Astrocyte (in vitro differentiated cells and primary cell): ENCODE measurements at regions not wholly inside any gene's neighbourhood (a gene's known extent, or its start where the extent isn't known, plus 50 kb on each side); places are given as distances from the start of the nearest gene placed in this dataset.

Experiments
- DNase-seq: peaks from one replicate; pipeline ENCODE4 v3.0.0-alpha.2; 2010; ENCODE audit warnings: low read depth
- FAIRE-seq: peaks from 2 replicates; lab custom pipeline; 2011; peaks lifted over from hg19 to GRCh38; lab: Jason Lieb, UNC
- H2AFZ ChIP-seq: 2 replicates; pipeline ENCODE4 v1.6.0; 2012; ENCODE audit warnings: low read depth, low read length, inconsistent platforms
- H3K27ac ChIP-seq: 2 replicates; pipeline ENCODE4 v1.5.1; 2011; ENCODE audit warnings: low read depth, low read length, inconsistent platforms
- H3K27me3 ChIP-seq: 2 replicates; pipeline ENCODE4 v1.6.0; 2011; ENCODE audit warnings: low read length, inconsistent platforms; ENCODE audit not compliant: insufficient read depth
- H3K36me3 ChIP-seq: 2 replicates; pipeline ENCODE4 v1.5.1; 2011; ENCODE audit warnings: low read length, inconsistent platforms; ENCODE audit not compliant: insufficient read depth
- H3K4me1 ChIP-seq: 2 replicates; pipeline ENCODE4 v1.5.1; 2011; ENCODE audit warnings: low read length, inconsistent platforms; ENCODE audit not compliant: insufficient read depth
- H3K4me2 ChIP-seq: 2 replicates; pipeline ENCODE4 v1.6.0; 2012; ENCODE audit warnings: low read length, inconsistent platforms
- H3K4me3 ChIP-seq: 2 replicates; pipeline ENCODE4 v1.5.1; 2011; ENCODE audit warnings: low read depth, mild to moderate bottlenecking, low read length, inconsistent platforms; ENCODE audit not compliant: insufficient read depth
- H3K79me2 ChIP-seq: 2 replicates; pipeline ENCODE4 v1.6.0; 2012; ENCODE audit warnings: mild to moderate bottlenecking, low read length, inconsistent platforms; ENCODE audit not compliant: insufficient read depth
- H3K9ac ChIP-seq: 2 replicates; pipeline ENCODE4 v1.6.0; 2012; ENCODE audit warnings: mild to moderate bottlenecking, low read length, inconsistent platforms
- H3K9me3 ChIP-seq: 2 replicates; pipeline ENCODE4 v1.5.1; 2012; ENCODE audit warnings: low read depth, mild to moderate bottlenecking, low read length, inconsistent platforms; ENCODE audit not compliant: insufficient read depth
- H4K20me1 ChIP-seq: 2 replicates; pipeline ENCODE4 v1.6.0; 2012; ENCODE audit warnings: low read length, inconsistent platforms; ENCODE audit not compliant: insufficient read depth
- H3K27ac Mint-ChIP-seq: one replicate; pipeline ENCODE4 v1.8.0; 2021; ENCODE audit warnings: mild to moderate bottlenecking, mixed read lengths; ENCODE audit not compliant: unreplicated experiment
- H3K27me3 Mint-ChIP-seq: one replicate; pipeline ENCODE4 v1.8.0; 2021; ENCODE audit warnings: low read depth, mixed read lengths; ENCODE audit not compliant: unreplicated experiment
- H3K36me3 Mint-ChIP-seq: one replicate; pipeline ENCODE4 v1.8.0; 2021; ENCODE audit warnings: low read depth, mixed read lengths; ENCODE audit not compliant: unreplicated experiment
- H3K4me1 Mint-ChIP-seq: one replicate; pipeline ENCODE4 v1.8.0; 2021; ENCODE audit warnings: low read depth, mixed read lengths; ENCODE audit not compliant: unreplicated experiment
- H3K4me3 Mint-ChIP-seq: one replicate; pipeline ENCODE4 v1.8.0; 2021; ENCODE audit warnings: mild to moderate bottlenecking, moderate library complexity, mixed read lengths; ENCODE audit not compliant: unreplicated experiment
- H3K9me3 Mint-ChIP-seq: one replicate; pipeline ENCODE4 v1.8.0; 2021; ENCODE audit warnings: mild to moderate bottlenecking, mixed read lengths; ENCODE audit not compliant: unreplicated experiment
- EZH2 ChIP-seq: IDR thresholded peaks from 2 replicates; pipeline ENCODE4 v1.6.1; 2012; ENCODE audit warnings: mild to moderate bottlenecking, low read length, inconsistent platforms; ENCODE audit not compliant: insufficient read depth
- TF ChIP-seq, protein P1 (sequence below): IDR thresholded peaks from 2 replicates; pipeline ENCODE4 v1.5.1; 2011; ENCODE audit warnings: low read depth, mild to moderate bottlenecking, inconsistent platforms, low read length, moderate library complexity; ENCODE audit not compliant: insufficient read depth

GRCh38 chr7:115135146-115135545, 213.3 kb downstream of the MDFIC start:
- Mint-ChIP-seq H3K27me3 (peaks cover 2% of the 10 kb centered on the region), H3K4me3 (no peak overlapping the region), H3K9me3 (peaks cover 3% of the 10 kb centered on the region), H3K36me3 (no peaks in the 10 kb centered on the region), H3K27ac (no peak overlapping the region), H3K4me1 (peaks cover 4% of the 10 kb centered on the region)
- no peaks in the 10 kb centered on the region for H3K36me3 ChIP-seq
- H3K9me3 ChIP-seq, result no peaks in the 10 kb centered on the region
- H3K4me1 ChIP-seq, result no peaks in the 10 kb centered on the region
- no peaks in the 10 kb centered on the region for H4K20me1 ChIP-seq
- no peak for DNase-seq
- no peak overlapping the region for H2AFZ ChIP-seq
- no peak overlapping the region for H3K4me2 ChIP-seq
- H3K4me3 ChIP-seq, result no peak overlapping the region
- no peak for FAIRE-seq
- TF ChIP-seq EZH2, result no peak
- TF ChIP-seq, protein P1, sequence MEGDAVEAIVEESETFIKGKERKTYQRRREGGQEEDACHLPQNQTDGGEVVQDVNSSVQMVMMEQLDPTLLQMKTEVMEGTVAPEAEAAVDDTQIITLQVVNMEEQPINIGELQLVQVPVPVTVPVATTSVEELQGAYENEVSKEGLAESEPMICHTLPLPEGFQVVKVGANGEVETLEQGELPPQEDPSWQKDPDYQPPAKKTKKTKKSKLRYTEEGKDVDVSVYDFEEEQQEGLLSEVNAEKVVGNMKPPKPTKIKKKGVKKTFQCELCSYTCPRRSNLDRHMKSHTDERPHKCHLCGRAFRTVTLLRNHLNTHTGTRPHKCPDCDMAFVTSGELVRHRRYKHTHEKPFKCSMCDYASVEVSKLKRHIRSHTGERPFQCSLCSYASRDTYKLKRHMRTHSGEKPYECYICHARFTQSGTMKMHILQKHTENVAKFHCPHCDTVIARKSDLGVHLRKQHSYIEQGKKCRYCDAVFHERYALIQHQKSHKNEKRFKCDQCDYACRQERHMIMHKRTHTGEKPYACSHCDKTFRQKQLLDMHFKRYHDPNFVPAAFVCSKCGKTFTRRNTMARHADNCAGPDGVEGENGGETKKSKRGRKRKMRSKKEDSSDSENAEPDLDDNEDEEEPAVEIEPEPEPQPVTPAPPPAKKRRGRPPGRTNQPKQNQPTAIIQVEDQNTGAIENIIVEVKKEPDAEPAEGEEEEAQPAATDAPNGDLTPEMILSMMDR, result no peak
- H3K27ac ChIP-seq, result no peak overlapping the region
- H3K9ac ChIP-seq, result no peak overlapping the region
- no peaks in the 10 kb centered on the region for H3K79me2 ChIP-seq
- H3K27me3 ChIP-seq, result no peaks in the 10 kb centered on the region

DNA sequence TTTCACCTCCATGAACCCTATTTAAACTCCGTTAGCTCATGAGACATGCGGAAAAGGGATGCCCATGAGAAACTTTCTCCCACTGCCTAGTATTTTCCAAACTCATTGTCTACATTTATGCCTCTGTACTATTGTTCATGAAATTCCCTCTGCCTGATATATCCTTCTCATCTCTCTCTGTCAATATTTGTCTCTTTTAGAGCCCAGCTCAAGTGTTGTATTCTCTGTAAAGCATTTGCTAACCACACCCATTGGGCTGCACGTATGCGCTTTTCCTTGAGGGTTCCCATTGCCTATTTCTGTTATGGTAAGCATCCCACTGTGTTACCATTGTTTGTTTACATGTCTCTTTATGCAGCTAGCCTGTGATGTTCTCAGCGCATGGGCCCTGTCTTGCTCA, 211.4 kb downstream of the MDFIC start:
- no peak overlapping the region for H3K9ac ChIP-seq
- Mint-ChIP-seq H3K4me1 (peaks cover 4% of the 10 kb centered on the region), H3K4me3 (no peak overlapping the region), H3K36me3 (no peaks in the 10 kb centered on the region), H3K27me3 (peaks cover 2% of the 10 kb centered on the region), H3K27ac (no peak overlapping the region), H3K9me3 (peaks cover 3% of the 10 kb centered on the region)
- H3K4me3 ChIP-seq, result no peak overlapping the region
- no peak overlapping the region for H2AFZ ChIP-seq
- no peaks in the 10 kb centered on the region for H4K20me1 ChIP-seq
- DNase-seq, result no peak
- H3K4me1 ChIP-seq, result no peaks in the 10 kb centered on the region
- H3K27ac ChIP-seq, result no peak overlapping the region
- H3K36me3 ChIP-seq, result no peaks in the 10 kb centered on the region
- no peaks in the 10 kb centered on the region for H3K79me2 ChIP-seq
- no peaks in the 10 kb centered on the region for H3K27me3 ChIP-seq
- no peaks in the 10 kb centered on the region for H3K9me3 ChIP-seq
- TF ChIP-seq, protein P1, result no peak
- no peak for TF ChIP-seq EZH2
- no peak for FAIRE-seq
- H3K4me2 ChIP-seq, result no peak overlapping the region

- Histone ChIP-seq H3K9ac (no peak overlapping the region), H3K36me3 (no peaks in the 10 kb centered on the region), H3K4me2 (no peak overlapping the region), H3K4me3 (no peak overlapping the region), H3K9me3 (no peaks in the 10 kb centered on the region), H3K4me1 (no peaks in the 10 kb centered on the region), H2AFZ (no peak overlapping the region), H3K79me2 (no peaks in the 10 kb centered on the region), H3K27ac (no peak overlapping the region), H3K27me3 (no peaks in the 10 kb centered on the region), H4K20me1 (no peaks in the 10 kb centered on the region)
- peaks cover 3% of the 10 kb centered on the region for H3K9me3 Mint-ChIP-seq
- TF ChIP-seq, protein P1, result no peak
- no peak for TF ChIP-seq EZH2
- no peak for FAIRE-seq
- no peaks in the 10 kb centered on the region for H3K36me3 Mint-ChIP-seq
- H3K4me1 Mint-ChIP-seq, result peaks cover 4% of the 10 kb centered on the region
- H3K4me3 Mint-ChIP-seq, result no peak overlapping the region
- H3K27me3 Mint-ChIP-seq, result peaks cover 2% of the 10 kb centered on the region
- DNase-seq, result no peak
- no peak overlapping the region for H3K27ac Mint-ChIP-seq
These were observed 210.2 kb downstream of the MDFIC start for GRCh38 chr7:115132096-115132495.
